ENCODE measurements at regions not wholly inside any gene's neighbourhood (a gene's known extent, or its start where the extent isn't known, plus 50 kb on each side); places are given as distances from the start of the nearest gene placed in this dataset.

DNA sequence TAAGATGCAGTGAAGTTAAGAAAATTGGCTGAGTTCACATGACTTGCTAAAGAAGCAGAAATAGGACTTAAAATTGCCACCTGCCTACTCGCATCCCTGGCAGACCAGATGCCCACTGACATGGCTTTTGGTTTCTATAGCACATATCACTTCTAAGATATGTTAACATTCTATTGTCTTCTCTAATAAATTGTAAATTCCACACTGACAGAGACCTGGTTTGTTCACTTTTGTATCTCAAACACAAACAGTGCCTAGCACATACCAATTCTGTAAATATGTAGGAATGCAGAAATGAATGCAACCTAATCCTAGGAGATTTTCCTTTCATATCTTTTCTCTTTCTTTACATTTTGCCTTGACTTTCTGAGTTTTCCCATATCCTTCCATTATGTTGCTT, 1047.6 kb downstream of the AACS start:
- Mint-ChIP-seq H3K36me3 (no peaks in the 10 kb centered on the region), H3K4me1 (no peaks in the 10 kb centered on the region), H3K4me3 (no peak overlapping the region), H3K27ac (no peak overlapping the region), H3K27me3 (no peaks in the 10 kb centered on the region), H3K9me3 (peaks cover 0 to 11% (median 2%) of the 10 kb centered on the region in 7 donors)
- H3K4me3 ChIP-seq (ENCODE audit: low read depth, low read length): no peak overlapping the region
- H3K9me3 ChIP-seq (ENCODE audit: control insufficient read depth in 2 of 2, low read length in 2 of 2): no peaks in the 10 kb centered on the region
- no peaks in the 10 kb centered on the region for H3K4me1 ChIP-seq (ENCODE audit: control insufficient read depth, insufficient read depth, low read length, poor library complexity, severe bottlenecking)
- DNase-seq (no peak), ATAC-seq (ENCODE audit: low read depth in 2 of 2) (no peak)
- no peaks in the 10 kb centered on the region for H3K36me3 ChIP-seq (ENCODE audit: control insufficient read depth, insufficient read depth, low read length)
- no peaks in the 10 kb centered on the region for H3K27me3 ChIP-seq (ENCODE audit: control insufficient read depth, insufficient read depth, low read length)
- no peak overlapping the region for H3K27ac ChIP-seq (ENCODE audit: insufficient read depth, low read length, poor library complexity, severe bottlenecking)

DNA sequence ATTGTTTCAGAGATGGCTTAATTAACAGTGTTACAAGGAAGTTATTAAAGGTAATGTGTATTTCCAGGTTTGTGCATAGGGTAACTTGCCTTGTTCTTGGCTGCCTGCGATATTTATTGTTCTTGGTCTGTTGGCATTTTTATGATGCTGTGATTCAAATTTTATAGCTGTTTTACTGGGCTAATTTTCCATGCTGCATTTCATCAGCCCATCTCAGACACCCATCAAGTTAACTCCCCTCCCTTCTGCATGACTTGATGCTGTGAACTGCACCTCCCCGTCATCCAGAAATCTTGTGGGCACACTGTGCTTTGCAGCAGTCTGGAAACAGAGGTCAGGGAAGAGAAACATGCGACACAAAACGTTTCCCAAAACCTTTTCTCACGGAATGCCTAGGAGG, 1049.2 kb downstream of the AACS start:
- H3K4me1 ChIP-seq (ENCODE audit: control insufficient read depth, insufficient read depth, low read length, poor library complexity, severe bottlenecking): no peaks in the 10 kb centered on the region
- no peak overlapping the region for H3K4me3 Mint-ChIP-seq
- no peaks in the 10 kb centered on the region for H3K9me3 ChIP-seq (ENCODE audit: control insufficient read depth in 2 of 2, low read length in 2 of 2)
- no peaks in the 10 kb centered on the region for H3K27me3 Mint-ChIP-seq
- H3K27ac ChIP-seq (ENCODE audit: insufficient read depth, low read length, poor library complexity, severe bottlenecking): no peak overlapping the region
- H3K36me3 ChIP-seq (ENCODE audit: control insufficient read depth, insufficient read depth, low read length): no peaks in the 10 kb centered on the region
- H3K27ac Mint-ChIP-seq: no peak overlapping the region
- H3K9me3 Mint-ChIP-seq: peaks cover 0 to 11% (median 2%) of the 10 kb centered on the region in 7 donors
- H3K4me1 Mint-ChIP-seq: no peaks in the 10 kb centered on the region
- DNase-seq (no peak), ATAC-seq (ENCODE audit: low read depth in 2 of 2) (no peak)
- no peaks in the 10 kb centered on the region for H3K36me3 Mint-ChIP-seq
- H3K27me3 ChIP-seq (ENCODE audit: control insufficient read depth, insufficient read depth, low read length): no peaks in the 10 kb centered on the region
- H3K4me3 ChIP-seq (ENCODE audit: low read depth, low read length): no peak overlapping the region

DNA sequence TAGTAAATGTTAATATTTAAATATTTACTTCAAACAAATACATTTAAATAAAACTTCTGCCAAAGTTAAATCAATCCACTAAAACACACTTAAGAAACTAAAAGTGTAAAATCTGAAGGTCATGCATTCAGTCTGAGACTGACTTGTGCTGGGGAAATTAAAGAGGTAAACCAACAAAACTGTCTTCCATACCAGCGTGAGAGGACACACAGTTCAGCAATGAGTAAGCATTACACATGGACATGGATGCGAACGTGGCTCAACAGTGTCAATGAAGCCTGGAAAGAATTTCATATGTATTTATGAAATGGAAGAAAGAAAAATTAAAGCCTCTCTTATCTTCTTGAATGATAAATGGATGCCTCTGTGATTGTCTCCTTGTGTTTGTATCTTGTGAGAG, 1052.3 kb downstream of the AACS start:
- Histone ChIP-seq H3K4me3 (ENCODE audit: low read depth, low read length) (no peak overlapping the region), H3K4me1 (ENCODE audit: control insufficient read depth, insufficient read depth, low read length, poor library complexity, severe bottlenecking) (no peaks in the 10 kb centered on the region), H3K36me3 (ENCODE audit: control insufficient read depth, insufficient read depth, low read length) (no peaks in the 10 kb centered on the region), H3K9me3 (ENCODE audit: control insufficient read depth in 2 of 2, low read length in 2 of 2) (no peaks in the 10 kb centered on the region), H3K27ac (ENCODE audit: insufficient read depth, low read length, poor library complexity, severe bottlenecking) (no peak overlapping the region), H3K27me3 (ENCODE audit: control insufficient read depth, insufficient read depth, low read length) (no peaks in the 10 kb centered on the region)
- Mint-ChIP-seq H3K27ac (no peak overlapping the region), H3K27me3 (no peaks in the 10 kb centered on the region), H3K9me3 (peaks cover 0 to 8% (median 3%) of the 10 kb centered on the region in 7 donors), H3K36me3 (no peaks in the 10 kb centered on the region), H3K4me1 (no peaks in the 10 kb centered on the region), H3K4me3 (no peak overlapping the region)
- ATAC-seq (ENCODE audit: low read depth in 2 of 2) (no peak), DNase-seq (no peak)

DNA sequence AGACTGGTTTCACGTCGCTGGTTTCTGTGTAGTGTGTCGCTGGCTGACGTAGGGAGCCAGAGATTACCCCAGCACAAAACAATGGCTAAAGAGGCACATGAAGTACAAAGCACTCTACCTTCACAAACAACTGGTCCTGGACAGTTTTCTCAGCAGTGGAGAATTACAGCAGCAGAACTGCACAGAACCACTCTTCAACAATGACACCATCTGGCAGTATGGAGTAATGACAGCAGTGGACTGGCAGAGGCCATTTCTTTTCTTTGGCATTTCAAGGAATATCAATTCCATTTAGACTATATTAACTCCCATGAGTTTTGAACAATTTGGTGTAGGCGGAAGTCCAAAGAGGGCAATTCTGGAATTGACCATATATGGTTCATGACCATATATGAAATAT, 1074.1 kb downstream of the AACS start:
- H3K27me3 Mint-ChIP-seq: no peaks in the 10 kb centered on the region
- Histone ChIP-seq H3K4me1 (ENCODE audit: control insufficient read depth, insufficient read depth, low read length, poor library complexity, severe bottlenecking) (no peaks in the 10 kb centered on the region), H3K4me3 (ENCODE audit: low read depth, low read length) (no peak overlapping the region), H3K36me3 (ENCODE audit: control insufficient read depth, insufficient read depth, low read length) (no peaks in the 10 kb centered on the region), H3K9me3 (ENCODE audit: control insufficient read depth in 2 of 2, low read length in 2 of 2) (peaks cover 4 to 29% of the 10 kb centered on the region in 2 experiments), H3K27ac (ENCODE audit: insufficient read depth, low read length, poor library complexity, severe bottlenecking) (no peak overlapping the region), H3K27me3 (ENCODE audit: control insufficient read depth, insufficient read depth, low read length) (no peaks in the 10 kb centered on the region)
- H3K4me1 Mint-ChIP-seq: no peaks in the 10 kb centered on the region
- no peaks in the 10 kb centered on the region for H3K36me3 Mint-ChIP-seq
- no peak overlapping the region for H3K27ac Mint-ChIP-seq
- DNase-seq (no peak), ATAC-seq (ENCODE audit: low read depth in 2 of 2) (no peak)
- H3K9me3 Mint-ChIP-seq: peaks cover 8 to 46% (median 27%) of the 10 kb centered on the region in 7 donors
- H3K4me3 Mint-ChIP-seq: no peak overlapping the region

DNA sequence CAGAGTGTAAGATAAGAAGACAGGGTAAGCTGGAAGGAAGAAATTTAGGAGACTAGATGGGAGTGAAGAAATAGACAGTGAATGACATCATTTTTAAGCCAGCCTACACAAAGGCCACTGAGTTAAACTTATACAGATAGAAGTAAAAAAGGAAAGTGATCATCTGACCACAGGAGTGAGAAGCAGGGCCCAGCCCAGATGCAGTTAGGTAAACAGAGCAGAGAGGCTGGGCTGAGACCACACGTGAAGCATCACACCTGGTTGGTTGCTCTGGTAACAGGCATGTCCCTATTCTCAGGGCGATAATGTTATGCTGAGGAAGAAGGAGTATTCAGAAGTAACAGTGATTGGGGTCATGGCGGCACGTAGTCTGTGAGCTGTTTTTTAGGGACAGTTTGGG, 1079.4 kb downstream of the AACS start:
- H3K4me3 Mint-ChIP-seq: no peak overlapping the region
- peaks cover 0 to 4% of the 10 kb centered on the region in 2 experiments for H3K9me3 ChIP-seq (ENCODE audit: control insufficient read depth in 2 of 2, low read length in 2 of 2)
- H3K27me3 ChIP-seq (ENCODE audit: control insufficient read depth, insufficient read depth, low read length): no peaks in the 10 kb centered on the region
- no peaks in the 10 kb centered on the region for H3K4me1 Mint-ChIP-seq
- H3K9me3 Mint-ChIP-seq: peaks cover 5 to 17% (median 12%) of the 10 kb centered on the region in 7 donors
- H3K4me1 ChIP-seq (ENCODE audit: control insufficient read depth, insufficient read depth, low read length, poor library complexity, severe bottlenecking): no peaks in the 10 kb centered on the region
- DNase-seq: no peak
- no peak overlapping the region for H3K4me3 ChIP-seq (ENCODE audit: low read depth, low read length)
- no peak for ATAC-seq (ENCODE audit: low read depth in 2 of 2)
- no peaks in the 10 kb centered on the region for H3K36me3 ChIP-seq (ENCODE audit: control insufficient read depth, insufficient read depth, low read length)
- H3K36me3 Mint-ChIP-seq: no peaks in the 10 kb centered on the region
- H3K27ac Mint-ChIP-seq: no peak overlapping the region
- no peaks in the 10 kb centered on the region for H3K27me3 Mint-ChIP-seq
- no peak overlapping the region for H3K27ac ChIP-seq (ENCODE audit: insufficient read depth, low read length, poor library complexity, severe bottlenecking)

DNA sequence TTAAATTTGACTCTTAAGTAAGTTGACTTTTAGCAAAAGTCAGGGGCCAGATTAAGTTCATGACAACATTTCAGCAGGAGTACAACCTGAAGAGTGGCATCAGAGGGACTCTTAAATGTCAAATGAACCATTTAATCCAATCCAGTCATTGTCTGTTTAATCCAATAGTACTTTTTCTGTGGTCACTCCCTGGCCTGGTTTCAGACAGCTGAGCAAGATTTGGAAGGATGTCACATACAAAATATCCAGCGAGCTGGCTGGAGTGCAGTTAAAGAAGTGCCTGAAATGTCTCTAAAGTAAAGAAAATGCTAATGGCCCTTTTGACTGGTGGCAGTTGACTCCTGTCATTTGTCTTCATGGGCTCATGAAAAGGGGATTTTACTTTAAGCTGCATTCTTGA, 1082.1 kb downstream of the AACS start:
- peaks cover 0 to 14% (median 10%) of the 10 kb centered on the region in 7 donors for H3K9me3 Mint-ChIP-seq
- ATAC-seq (ENCODE audit: low read depth in 2 of 2): no peak
- no peaks in the 10 kb centered on the region for H3K4me1 ChIP-seq (ENCODE audit: control insufficient read depth, insufficient read depth, low read length, poor library complexity, severe bottlenecking)

DNA sequence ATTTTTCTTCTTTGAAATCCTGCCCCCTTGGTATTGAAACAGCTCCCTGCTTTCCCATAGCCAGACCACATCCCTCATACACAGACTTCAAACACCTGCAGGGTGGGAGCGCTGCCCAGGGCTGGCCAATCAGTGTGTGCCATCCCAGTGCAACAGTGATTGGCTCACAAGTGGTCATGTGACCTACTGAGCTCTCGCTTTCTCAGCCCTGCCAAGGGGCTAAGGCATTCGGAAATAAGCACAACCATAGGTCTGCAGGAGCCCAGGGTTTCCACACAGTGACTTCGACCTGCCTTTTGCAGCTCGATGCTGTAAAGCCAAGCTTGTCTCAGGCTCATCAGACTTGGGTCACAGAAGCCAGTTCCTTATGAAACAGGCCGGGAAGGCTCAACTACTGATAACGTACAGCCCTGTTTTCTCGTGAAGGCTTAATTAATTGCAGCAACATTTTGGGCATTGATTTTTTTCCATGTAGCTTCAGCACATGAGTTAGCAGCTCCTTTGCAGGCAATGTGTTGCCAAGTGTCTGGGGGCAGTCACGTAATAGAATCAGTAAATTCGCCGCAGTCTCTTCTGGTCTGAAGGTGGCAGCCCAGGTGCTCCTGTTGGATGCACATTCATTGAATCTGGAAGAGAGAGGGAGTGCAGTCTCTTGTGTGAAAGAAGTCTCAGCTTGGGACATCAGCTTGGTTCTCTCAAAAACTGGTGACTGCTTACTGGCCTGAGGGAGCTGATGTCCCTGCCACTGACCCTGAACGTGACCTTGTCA, 1091.8 kb downstream of the AACS start:
- H3K36me3 Mint-ChIP-seq: no peaks in the 10 kb centered on the region
- Histone ChIP-seq H3K9me3 (ENCODE audit: control insufficient read depth in 2 of 2, low read length in 2 of 2) (no peaks in the 10 kb centered on the region), H3K4me1 (ENCODE audit: control insufficient read depth, insufficient read depth, low read length, poor library complexity, severe bottlenecking) (no peaks in the 10 kb centered on the region), H3K27me3 (ENCODE audit: control insufficient read depth, insufficient read depth, low read length) (no peaks in the 10 kb centered on the region), H3K27ac (ENCODE audit: insufficient read depth, low read length, poor library complexity, severe bottlenecking) (no peak overlapping the region), H3K4me3 (ENCODE audit: low read depth, low read length) (no peak overlapping the region), H3K36me3 (ENCODE audit: control insufficient read depth, insufficient read depth, low read length) (no peaks in the 10 kb centered on the region)
- no peak overlapping the region for H3K4me3 Mint-ChIP-seq
- H3K9me3 Mint-ChIP-seq: peaks cover 0 to 4% (median 2%) of the 10 kb centered on the region in 7 donors
- H3K4me1 Mint-ChIP-seq: no peaks in the 10 kb centered on the region
- H3K27me3 Mint-ChIP-seq: no peaks in the 10 kb centered on the region
- no peak overlapping the region for H3K27ac Mint-ChIP-seq
- DNase-seq (no peak), ATAC-seq (ENCODE audit: low read depth in 2 of 2) (no peak)

More for the DNA sequence above, 1082.1 kb downstream of the AACS start:
- DNase-seq: no peak
- Mint-ChIP-seq H3K4me1 (no peaks in the 10 kb centered on the region), H3K27me3 (no peaks in the 10 kb centered on the region), H3K4me3 (no peak overlapping the region), H3K36me3 (no peaks in the 10 kb centered on the region), H3K27ac (no peak overlapping the region)
- Histone ChIP-seq H3K9me3 (ENCODE audit: control insufficient read depth in 2 of 2, low read length in 2 of 2) (peaks cover 0 to 2% of the 10 kb centered on the region in 2 experiments), H3K36me3 (ENCODE audit: control insufficient read depth, insufficient read depth, low read length) (no peaks in the 10 kb centered on the region), H3K4me3 (ENCODE audit: low read depth, low read length) (no peak overlapping the region), H3K27ac (ENCODE audit: insufficient read depth, low read length, poor library complexity, severe bottlenecking) (no peak overlapping the region), H3K27me3 (ENCODE audit: control insufficient read depth, insufficient read depth, low read length) (no peaks in the 10 kb centered on the region)

DNA sequence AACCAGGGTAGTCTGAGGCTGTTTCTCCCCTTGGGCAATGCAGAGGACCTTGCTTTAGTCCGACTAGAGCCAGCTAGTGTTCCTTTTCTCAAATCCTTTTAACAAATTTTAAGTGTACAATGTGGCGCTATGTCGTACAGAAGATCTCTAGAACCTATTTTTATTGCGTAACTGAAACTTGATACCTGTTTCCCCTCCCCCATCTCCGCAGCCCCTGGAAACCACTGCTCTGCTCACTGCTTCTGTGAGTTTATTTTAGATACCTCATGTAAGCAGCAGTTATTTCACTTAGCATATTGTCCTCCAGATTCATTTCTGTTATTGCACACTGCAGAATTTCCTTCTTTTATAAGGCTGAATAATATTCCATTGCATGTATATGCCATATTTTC, 1092.3 kb downstream of the AACS start:
- no peaks in the 10 kb centered on the region for H3K9me3 ChIP-seq (ENCODE audit: control insufficient read depth in 2 of 2, low read length in 2 of 2)
- H3K4me3 ChIP-seq (ENCODE audit: low read depth, low read length): no peak overlapping the region
- no peaks in the 10 kb centered on the region for H3K36me3 ChIP-seq (ENCODE audit: control insufficient read depth, insufficient read depth, low read length)
- no peaks in the 10 kb centered on the region for H3K4me1 ChIP-seq (ENCODE audit: control insufficient read depth, insufficient read depth, low read length, poor library complexity, severe bottlenecking)
- Mint-ChIP-seq H3K4me1 (no peaks in the 10 kb centered on the region), H3K27me3 (no peaks in the 10 kb centered on the region), H3K4me3 (no peak overlapping the region), H3K36me3 (no peaks in the 10 kb centered on the region), H3K9me3 (peaks cover 0 to 4% (median 2%) of the 10 kb centered on the region in 7 donors), H3K27ac (no peak overlapping the region)
- DNase-seq (no peak), ATAC-seq (ENCODE audit: low read depth in 2 of 2) (no peak)
- no peaks in the 10 kb centered on the region for H3K27me3 ChIP-seq (ENCODE audit: control insufficient read depth, insufficient read depth, low read length)
- H3K27ac ChIP-seq (ENCODE audit: insufficient read depth, low read length, poor library complexity, severe bottlenecking): no peak overlapping the region
